ENCODE measurements at regions not wholly inside any gene's neighbourhood (a gene's known extent, or its start where the extent isn't known, plus 50 kb on each side); places are given as distances from the start of the nearest gene placed in this dataset.

- TF ChIP-seq CTCF (IDR thresholded peaks at IDR 0.05; ENCODE audit: poor library complexity) (no peak), EZH2 (IDR thresholded peaks at IDR 0.05; ENCODE audit: borderline replicate concordance) (no peak), EZH2phosphoT487 (IDR thresholded peaks at IDR 0.05; ENCODE audit: low read depth, severe bottlenecking, unreplicated experiment) (no peak)
Measured at GRCh38 chr13:50152655-50153309, 137.5 kb downstream of the KCNRG start.

Measured in hepatocyte (in vitro differentiated cells).